NCI-H460 (cell line): ENCODE measurements at regions not wholly inside any gene's neighbourhood (a gene's known extent, or its start where the extent isn't known, plus 50 kb on each side); places are given as distances from the start of the nearest gene placed in this dataset.
"Not testable (repeated sequence)": the region's sequence is repeated elsewhere in the genome, so short reads cannot be mapped to it uniquely, and the experiment has no call there.

Source experiments
- DNase-seq: peaks from one replicate; pipeline ENCODE4 v3.0.0-alpha.2; 2016; ENCODE audit warnings: low read depth; ENCODE audit errors: extremely low read depth

GRCh38 chr6:8991844-8992243 lies 556.5 kb upstream of the SLC35B3 start:
- DNase-seq, result no peak

GRCh38 chr6:8990075-8990474 lies 554.7 kb upstream of the SLC35B3 start:
- DNase-seq, result no peak

- peak; percentile 72 for DNase-seq
Observed at GRCh38 chr6:8983202-8983688, 547.9 kb upstream of the SLC35B3 start.

GRCh38 chr6:8982668-8983067 lies 547.3 kb upstream of the SLC35B3 start:
- DNase-seq, result no peak

- DNase-seq, result no peak
Observed at GRCh38 chr6:8973395-8973794, 538.0 kb upstream of the SLC35B3 start.

GRCh38 chr6:8969747-8970146 lies 534.4 kb upstream of the SLC35B3 start:
- no peak for DNase-seq

- no peak for DNase-seq
Observed at GRCh38 chr6:8958894-8959511, 523.7 kb upstream of the SLC35B3 start.

- DNase-seq, result no peak
Observed at GRCh38 chr6:8953310-8953709, 518.0 kb upstream of the SLC35B3 start.

- DNase-seq, result no peak
Observed at GRCh38 chr6:8948733-8949132, 513.4 kb upstream of the SLC35B3 start.

GRCh38 chr6:8947900-8948299 lies 512.6 kb upstream of the SLC35B3 start:
- no peak for DNase-seq

- no peak for DNase-seq
Observed at GRCh38 chr6:8944548-8944947, 509.2 kb upstream of the SLC35B3 start.

GRCh38 chr6:8943073-8943472 lies 507.7 kb upstream of the SLC35B3 start:
- DNase-seq, result no peak

GRCh38 chr6:8941577-8941976 lies 506.2 kb upstream of the SLC35B3 start:
- DNase-seq, result no peak

- no peak for DNase-seq
Observed at GRCh38 chr6:8940356-8940755, 505.0 kb upstream of the SLC35B3 start.

- DNase-seq, result no peak
Observed at GRCh38 chr6:8939615-8940014, 504.3 kb upstream of the SLC35B3 start.

GRCh38 chr6:8934318-8934717 lies 499.0 kb upstream of the SLC35B3 start:
- DNase-seq, result no peak

GRCh38 chr6:8930009-8930408 lies 494.7 kb upstream of the SLC35B3 start:
- DNase-seq, result no peak

- DNase-seq, result not testable (repeated sequence)
Observed at GRCh38 chr6:8920244-8920643, 484.9 kb upstream of the SLC35B3 start.

- no peak for DNase-seq
Observed at GRCh38 chr6:8918196-8918595, 482.9 kb upstream of the SLC35B3 start.

- DNase-seq, result no peak
Observed at GRCh38 chr6:8914700-8915099, 479.4 kb upstream of the SLC35B3 start.

GRCh38 chr6:8908638-8909037 lies 473.3 kb upstream of the SLC35B3 start:
- DNase-seq, result no peak

GRCh38 chr6:8906699-8907098 lies 471.4 kb upstream of the SLC35B3 start:
- DNase-seq, result no peak

- no peak for DNase-seq
Observed at GRCh38 chr6:8905757-8906156, 470.4 kb upstream of the SLC35B3 start.
